ENCODE measurements at regions not wholly inside any gene's neighbourhood (a gene's known extent, or its start where the extent isn't known, plus 50 kb on each side); places are given as distances from the start of the nearest gene placed in this dataset.

DNA sequence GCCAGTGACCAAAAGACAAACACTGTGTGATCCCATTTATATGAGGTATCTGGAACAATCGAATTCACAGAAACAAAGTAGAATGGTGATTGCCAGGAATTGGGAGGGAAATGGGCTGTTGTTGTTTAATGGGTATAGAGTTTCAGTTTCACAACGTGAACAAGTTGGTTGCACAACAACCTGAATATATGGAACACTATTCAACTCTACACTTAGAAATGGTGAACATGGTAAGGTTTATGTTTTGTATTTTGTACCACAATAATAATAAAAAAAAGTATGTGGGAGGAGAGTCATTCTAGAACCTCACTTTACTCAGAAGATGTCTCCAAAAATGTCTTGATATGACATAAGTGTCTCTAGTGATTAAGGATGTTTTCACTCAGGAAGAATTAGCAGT is 85.2 kb upstream of the SGCE start:
- Histone ChIP-seq H4K5ac (ENCODE audit: insufficient read length, low read depth, low read length) (no peak overlapping the region), H3K56ac (ENCODE audit: insufficient read length, low read depth, low read length) (no peak overlapping the region), H2AFZ (ENCODE audit: low read length) (no peak overlapping the region), H3K4me2 (ENCODE audit: insufficient read depth, insufficient read length, low read length) (no peak overlapping the region), H3T11ph (ENCODE audit: low read length) (no peak overlapping the region), H3K14ac (ENCODE audit: insufficient read depth, low read length) (no peak overlapping the region), H4K8ac (replicated peaks; ENCODE audit: insufficient read length, low read depth, low read length) (no peak overlapping the region), H3K23me2 (ENCODE audit: insufficient read length, low read depth, low read length, poor library complexity, severe bottlenecking) (no peaks in the 10 kb centered on the region), H3K27me3 (ENCODE audit: insufficient read depth, low read length) (no peaks in the 10 kb centered on the region), H3K9me3 (ENCODE audit: control insufficient read depth, low read depth, low read length) (no peaks in the 10 kb centered on the region), H3K18ac (ENCODE audit: insufficient read length, low read depth, low read length) (no peak overlapping the region), H4K91ac (ENCODE audit: insufficient read length, low read depth, low read length) (no peak overlapping the region), H2BK5ac (ENCODE audit: insufficient read length, low read length) (no peak overlapping the region), H3K9ac (ENCODE audit: extremely low read depth, insufficient read length, low read length) (no peak overlapping the region), H2BK15ac (ENCODE audit: low read depth, low read length) (no peak overlapping the region), H4K20me1 (ENCODE audit: control insufficient read depth, insufficient read depth, insufficient read length) (no peaks in the 10 kb centered on the region), H3K79me1 (ENCODE audit: insufficient read depth, low read depth, low read length, poor library complexity, severe bottlenecking) (no peaks in the 10 kb centered on the region), H3K4me1 (ENCODE audit: insufficient read depth, low read length) (no peaks in the 10 kb centered on the region), H2AK5ac (ENCODE audit: insufficient read length, low read length) (no peak overlapping the region), H3K4ac (ENCODE audit: low read depth, low read length) (no peak overlapping the region), H2BK20ac (ENCODE audit: low read depth, low read length, poor library complexity, severe bottlenecking) (no peak overlapping the region), H2BK12ac (ENCODE audit: insufficient read length, low read depth, low read length) (no peak overlapping the region), H3K79me2 (ENCODE audit: insufficient read depth, low read length) (no peaks in the 10 kb centered on the region), H3K27ac (ENCODE audit: insufficient read length, low read depth, low read length) (no peak overlapping the region), H3K23ac (ENCODE audit: insufficient read length, low read depth, low read length) (no peak overlapping the region), H2BK120ac (ENCODE audit: low read depth, low read length, poor library complexity, severe bottlenecking) (no peak overlapping the region)
- Mint-ChIP-seq H3K36me3 (ENCODE audit: insufficient read depth in 1 of 3, low read depth in 3 of 3) (no peaks in the 10 kb centered on the region), H3K4me3 (no peak overlapping the region), H3K4me1 (no peaks in the 10 kb centered on the region), H3K9me3 (no peaks in the 10 kb centered on the region), H3K27ac (no peak overlapping the region; a peak in 1 of 7 replicates), H3K27me3 (ENCODE audit: low read depth) (no peaks in the 10 kb centered on the region)
- WGBS (ENCODE audit: extremely low coverage, insufficient read length, low lambda C conversion rate): no CpG with 5 or more reads among the region's 2 CpGs
- TF ChIP-seq, protein P1, sequence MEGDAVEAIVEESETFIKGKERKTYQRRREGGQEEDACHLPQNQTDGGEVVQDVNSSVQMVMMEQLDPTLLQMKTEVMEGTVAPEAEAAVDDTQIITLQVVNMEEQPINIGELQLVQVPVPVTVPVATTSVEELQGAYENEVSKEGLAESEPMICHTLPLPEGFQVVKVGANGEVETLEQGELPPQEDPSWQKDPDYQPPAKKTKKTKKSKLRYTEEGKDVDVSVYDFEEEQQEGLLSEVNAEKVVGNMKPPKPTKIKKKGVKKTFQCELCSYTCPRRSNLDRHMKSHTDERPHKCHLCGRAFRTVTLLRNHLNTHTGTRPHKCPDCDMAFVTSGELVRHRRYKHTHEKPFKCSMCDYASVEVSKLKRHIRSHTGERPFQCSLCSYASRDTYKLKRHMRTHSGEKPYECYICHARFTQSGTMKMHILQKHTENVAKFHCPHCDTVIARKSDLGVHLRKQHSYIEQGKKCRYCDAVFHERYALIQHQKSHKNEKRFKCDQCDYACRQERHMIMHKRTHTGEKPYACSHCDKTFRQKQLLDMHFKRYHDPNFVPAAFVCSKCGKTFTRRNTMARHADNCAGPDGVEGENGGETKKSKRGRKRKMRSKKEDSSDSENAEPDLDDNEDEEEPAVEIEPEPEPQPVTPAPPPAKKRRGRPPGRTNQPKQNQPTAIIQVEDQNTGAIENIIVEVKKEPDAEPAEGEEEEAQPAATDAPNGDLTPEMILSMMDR (conservative IDR thresholded peaks at IDR 0.05): no peak
- no peak for DNase-seq
